HEK293T (cell line): ENCODE measurements at regions not wholly inside any gene's neighbourhood (a gene's known extent, or its start where the extent isn't known, plus 50 kb on each side); places are given as distances from the start of the nearest gene placed in this dataset.
"Not testable (repeated sequence)": the region's sequence is repeated elsewhere in the genome, so short reads cannot be mapped to it uniquely, and the experiment has no call there.

Experiments used
- ARNT ChIP-seq: fragments of 450-650 bp; IDR thresholded peaks from 2 replicates; pipeline ENCODE4 v1.6.1; 2017; ENCODE audit warnings: mild to moderate bottlenecking
- BHLHE40 ChIP-seq: fragments of 450-650 bp; IDR thresholded peaks from 2 replicates; pipeline ENCODE4 v1.6.1; 2016; ENCODE audit warnings: mild to moderate bottlenecking, moderate library complexity, borderline replicate concordance
- FOXA1 ChIP-seq: fragments of 450-650 bp; IDR thresholded peaks from 2 replicates; pipeline ENCODE4 v1.6.1; 2016; ENCODE audit warnings: mild to moderate bottlenecking
- FOXM1 ChIP-seq: fragments of 450-650 bp; IDR thresholded peaks from 2 replicates; pipeline ENCODE4 v1.6.1; 2017; ENCODE audit warnings: mild to moderate bottlenecking, borderline replicate concordance
- HDGF ChIP-seq: fragments of 450-650 bp; IDR thresholded peaks from 2 replicates; pipeline ENCODE4 v1.6.1; 2017; ENCODE audit warnings: antibody characterized with exemption, borderline replicate concordance
- L3MBTL2 ChIP-seq: fragments of 450-650 bp; conservative IDR thresholded peaks from 2 replicates; pipeline ENCODE4 v1.6.1; 2016; ENCODE audit warnings: mild to moderate bottlenecking
- LEF1 ChIP-seq: fragments of 450-650 bp; IDR thresholded peaks from 2 replicates; pipeline ENCODE4 v1.6.1; 2017; ENCODE audit warnings: mild to moderate bottlenecking, borderline replicate concordance
- NFRKB ChIP-seq: fragments of 450-650 bp; IDR thresholded peaks from 2 replicates; pipeline ENCODE4 v1.6.1; 2016; ENCODE audit warnings: mild to moderate bottlenecking, moderate library complexity
- PKNOX1 ChIP-seq: fragments of 450-650 bp; IDR thresholded peaks from 2 replicates; pipeline ENCODE4 v1.6.1; 2016
- SP1 ChIP-seq: fragments of 450-650 bp; IDR thresholded peaks from 2 replicates; pipeline ENCODE4 v1.6.1; 2017
- SUZ12 ChIP-seq: fragments of 450-650 bp; IDR thresholded peaks from 2 replicates; pipeline ENCODE4 v1.6.1; 2016; ENCODE audit warnings: mild to moderate bottlenecking
- TARDBP ChIP-seq: fragments of 450-650 bp; IDR thresholded peaks from 2 replicates; pipeline ENCODE4 v1.6.1; 2016
- ZNF384 ChIP-seq: fragments of 450-650 bp; IDR thresholded peaks from 2 replicates; pipeline ENCODE4 v1.6.1; 2016

DNA sequence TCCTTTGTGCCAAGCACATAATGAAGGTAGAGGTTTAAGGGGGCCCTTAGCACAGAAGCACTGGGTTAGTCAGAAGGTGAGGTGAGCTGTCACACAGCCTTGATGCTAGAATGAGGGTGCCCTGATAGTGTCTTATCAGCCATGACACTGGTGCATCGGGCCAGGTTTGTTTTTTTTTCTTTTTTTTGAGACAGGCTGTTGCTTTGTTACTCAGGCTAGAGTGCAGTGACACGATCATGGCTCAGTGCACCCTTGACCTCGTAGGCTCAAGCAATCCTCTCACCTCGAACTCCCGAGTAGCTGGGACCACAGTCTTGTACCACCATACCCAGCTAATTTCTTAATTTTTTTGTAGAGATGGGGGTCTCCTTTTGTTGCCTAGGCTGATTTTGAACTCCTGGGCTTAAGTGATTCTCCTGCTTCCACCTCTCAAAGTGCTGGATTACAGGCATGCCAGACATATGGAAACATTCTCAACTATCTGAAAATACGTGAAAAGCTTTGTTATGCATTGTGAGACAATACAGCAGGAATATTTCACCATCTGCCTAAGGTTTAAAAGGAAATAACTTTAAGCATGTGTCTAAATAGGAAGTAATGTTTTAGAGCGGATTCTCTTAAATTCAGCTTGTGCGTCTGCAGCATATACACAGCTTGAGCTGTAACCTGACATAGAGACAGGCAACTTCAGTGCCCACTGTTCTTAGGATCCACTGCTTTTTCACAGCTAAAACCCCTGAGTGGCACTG, 128.4 kb downstream of the FOXD4L6 start:
- TF ChIP-seq SUZ12, FOXM1, SP1, L3MBTL2, HDGF, FOXA1, BHLHE40, LEF1, PKNOX1, ZNF384, NFRKB, ARNT, TARDBP: not testable (repeated sequence)
